ENCODE measurements at regions not wholly inside any gene's neighbourhood (a gene's known extent, or its start where the extent isn't known, plus 50 kb on each side); places are given as distances from the start of the nearest gene placed in this dataset.

DNA sequence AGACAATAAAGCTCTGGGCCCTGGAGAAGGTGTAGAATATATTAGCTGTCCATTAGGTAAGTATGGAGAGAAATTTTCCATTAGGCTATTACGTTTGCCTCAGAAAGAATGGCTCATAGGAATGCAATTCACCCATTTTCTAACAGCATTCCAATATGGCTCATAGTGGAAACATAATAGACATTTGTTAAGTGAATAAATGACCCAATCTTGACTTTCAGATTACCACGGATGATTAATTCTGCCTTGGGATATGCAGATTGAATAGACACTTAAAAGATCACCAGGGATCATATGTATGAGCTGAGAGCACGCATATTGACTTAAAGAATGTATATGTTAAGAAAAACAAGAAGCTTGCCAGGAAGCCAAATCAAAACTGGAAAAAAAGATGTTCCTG lies 209.1 kb upstream of the CDYL start:
- no peaks in the 10 kb centered on the region for H3K36me3 ChIP-seq (ENCODE audit: insufficient read depth, low read length)
- no peak overlapping the region for H2AFZ ChIP-seq (ENCODE audit: low read depth, low read length)
- H3K9ac ChIP-seq (ENCODE audit: low read length) = no peak overlapping the region
- H3K4me3 ChIP-seq (ENCODE audit: low read length) = no peak overlapping the region
- H3K27ac ChIP-seq (ENCODE audit: low read length) = no peak overlapping the region
- H3K9me3 ChIP-seq (ENCODE audit: low read length) = no peaks in the 10 kb centered on the region
- H3K27me3 ChIP-seq (ENCODE audit: insufficient read depth, low read depth, low read length) = no peaks in the 10 kb centered on the region
- TF ChIP-seq RAD21 (conservative IDR thresholded peaks at IDR 0.05) (no peak), EP300 (conservative IDR thresholded peaks at IDR 0.05; ENCODE audit: poor library complexity, severe bottlenecking) (no peak), EZH2 (IDR thresholded peaks at IDR 0.05; ENCODE audit: borderline replicate concordance, insufficient read depth, low read length, poor library complexity, severe bottlenecking) (no peak), POLR2AphosphoS5 (IDR thresholded peaks at IDR 0.05) (no peak), TAF1 (IDR thresholded peaks at IDR 0.05; ENCODE audit: low read depth) (no peak), SMC3 (conservative IDR thresholded peaks at IDR 0.05; ENCODE audit: poor library complexity) (no peak)
- TF ChIP-seq, protein P1, sequence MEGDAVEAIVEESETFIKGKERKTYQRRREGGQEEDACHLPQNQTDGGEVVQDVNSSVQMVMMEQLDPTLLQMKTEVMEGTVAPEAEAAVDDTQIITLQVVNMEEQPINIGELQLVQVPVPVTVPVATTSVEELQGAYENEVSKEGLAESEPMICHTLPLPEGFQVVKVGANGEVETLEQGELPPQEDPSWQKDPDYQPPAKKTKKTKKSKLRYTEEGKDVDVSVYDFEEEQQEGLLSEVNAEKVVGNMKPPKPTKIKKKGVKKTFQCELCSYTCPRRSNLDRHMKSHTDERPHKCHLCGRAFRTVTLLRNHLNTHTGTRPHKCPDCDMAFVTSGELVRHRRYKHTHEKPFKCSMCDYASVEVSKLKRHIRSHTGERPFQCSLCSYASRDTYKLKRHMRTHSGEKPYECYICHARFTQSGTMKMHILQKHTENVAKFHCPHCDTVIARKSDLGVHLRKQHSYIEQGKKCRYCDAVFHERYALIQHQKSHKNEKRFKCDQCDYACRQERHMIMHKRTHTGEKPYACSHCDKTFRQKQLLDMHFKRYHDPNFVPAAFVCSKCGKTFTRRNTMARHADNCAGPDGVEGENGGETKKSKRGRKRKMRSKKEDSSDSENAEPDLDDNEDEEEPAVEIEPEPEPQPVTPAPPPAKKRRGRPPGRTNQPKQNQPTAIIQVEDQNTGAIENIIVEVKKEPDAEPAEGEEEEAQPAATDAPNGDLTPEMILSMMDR (IDR thresholded peaks at IDR 0.05; ENCODE audit: poor library complexity, severe bottlenecking) = no peak
- TF ChIP-seq, protein P2, sequence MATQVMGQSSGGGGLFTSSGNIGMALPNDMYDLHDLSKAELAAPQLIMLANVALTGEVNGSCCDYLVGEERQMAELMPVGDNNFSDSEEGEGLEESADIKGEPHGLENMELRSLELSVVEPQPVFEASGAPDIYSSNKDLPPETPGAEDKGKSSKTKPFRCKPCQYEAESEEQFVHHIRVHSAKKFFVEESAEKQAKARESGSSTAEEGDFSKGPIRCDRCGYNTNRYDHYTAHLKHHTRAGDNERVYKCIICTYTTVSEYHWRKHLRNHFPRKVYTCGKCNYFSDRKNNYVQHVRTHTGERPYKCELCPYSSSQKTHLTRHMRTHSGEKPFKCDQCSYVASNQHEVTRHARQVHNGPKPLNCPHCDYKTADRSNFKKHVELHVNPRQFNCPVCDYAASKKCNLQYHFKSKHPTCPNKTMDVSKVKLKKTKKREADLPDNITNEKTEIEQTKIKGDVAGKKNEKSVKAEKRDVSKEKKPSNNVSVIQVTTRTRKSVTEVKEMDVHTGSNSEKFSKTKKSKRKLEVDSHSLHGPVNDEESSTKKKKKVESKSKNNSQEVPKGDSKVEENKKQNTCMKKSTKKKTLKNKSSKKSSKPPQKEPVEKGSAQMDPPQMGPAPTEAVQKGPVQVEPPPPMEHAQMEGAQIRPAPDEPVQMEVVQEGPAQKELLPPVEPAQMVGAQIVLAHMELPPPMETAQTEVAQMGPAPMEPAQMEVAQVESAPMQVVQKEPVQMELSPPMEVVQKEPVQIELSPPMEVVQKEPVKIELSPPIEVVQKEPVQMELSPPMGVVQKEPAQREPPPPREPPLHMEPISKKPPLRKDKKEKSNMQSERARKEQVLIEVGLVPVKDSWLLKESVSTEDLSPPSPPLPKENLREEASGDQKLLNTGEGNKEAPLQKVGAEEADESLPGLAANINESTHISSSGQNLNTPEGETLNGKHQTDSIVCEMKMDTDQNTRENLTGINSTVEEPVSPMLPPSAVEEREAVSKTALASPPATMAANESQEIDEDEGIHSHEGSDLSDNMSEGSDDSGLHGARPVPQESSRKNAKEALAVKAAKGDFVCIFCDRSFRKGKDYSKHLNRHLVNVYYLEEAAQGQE (IDR thresholded peaks at IDR 0.05; ENCODE audit: borderline replicate concordance) = no peak
- H3K79me2 ChIP-seq (replicated peaks; ENCODE audit: insufficient read depth, low read length) = no peaks in the 10 kb centered on the region
- H3F3A ChIP-seq (ENCODE audit: insufficient read depth, low read length, poor library complexity, severe bottlenecking) = no peaks in the 10 kb centered on the region
- no peak overlapping the region for H3K4me2 ChIP-seq (ENCODE audit: low read length)
- no peaks in the 10 kb centered on the region for H4K20me1 ChIP-seq (ENCODE audit: insufficient read depth)
- no peaks in the 10 kb centered on the region for H3K9me2 ChIP-seq (ENCODE audit: insufficient read depth, low read length)

DNA sequence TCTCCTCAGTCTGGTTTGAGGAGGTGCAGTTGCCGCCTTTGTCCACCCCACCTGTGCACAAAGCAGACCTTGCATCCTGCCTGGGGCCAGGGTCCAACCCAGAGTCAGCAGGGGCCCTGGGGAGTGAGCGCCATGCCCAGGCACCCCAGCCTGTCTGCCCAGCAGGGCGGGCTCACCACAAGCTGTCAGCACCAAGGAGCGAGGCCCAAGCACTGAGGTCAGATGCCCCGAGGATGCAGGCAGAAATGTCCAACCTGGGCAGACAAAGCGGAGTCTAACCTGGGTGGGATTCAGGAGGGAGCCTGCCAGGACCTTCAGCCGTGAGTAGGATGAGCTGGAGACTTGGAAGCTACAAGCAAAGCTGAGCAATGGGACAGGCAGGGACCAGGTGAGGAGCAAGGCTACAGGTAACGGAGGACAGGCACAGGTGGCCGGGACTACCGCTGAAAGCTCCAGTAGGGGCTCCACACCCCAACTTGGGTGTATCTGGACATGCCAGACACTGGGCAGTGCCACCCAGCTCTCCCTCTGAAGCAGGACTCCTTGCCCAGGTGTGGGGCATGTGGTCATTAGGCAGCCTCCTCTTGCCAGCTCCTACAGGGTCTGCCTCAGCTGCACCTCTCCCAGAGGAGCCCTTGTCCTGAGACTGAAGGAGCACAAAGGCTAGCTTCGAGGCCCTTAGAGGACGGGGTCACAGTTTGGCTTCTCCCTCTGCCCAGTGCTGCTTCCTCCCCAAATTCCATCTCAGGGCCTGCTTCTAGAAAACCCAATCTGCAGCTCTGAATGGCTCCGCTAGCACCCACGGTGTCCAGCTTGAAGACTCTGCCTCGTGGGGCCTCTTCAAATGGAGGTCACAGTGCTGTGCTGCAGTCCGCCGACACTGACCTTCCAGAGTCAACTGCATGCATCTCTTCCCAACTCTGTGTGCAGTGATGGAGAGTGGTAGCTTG lies 210.6 kb upstream of the CDYL start:
- H3K4me2 ChIP-seq (ENCODE audit: low read length) = no peak overlapping the region
- no peaks in the 10 kb centered on the region for H3K9me3 ChIP-seq (ENCODE audit: low read length)
- H3F3A ChIP-seq (ENCODE audit: insufficient read depth, low read length, poor library complexity, severe bottlenecking) = no peaks in the 10 kb centered on the region
- H4K20me1 ChIP-seq (ENCODE audit: insufficient read depth) = no peaks in the 10 kb centered on the region
- H3K4me3 ChIP-seq (ENCODE audit: low read length) = no peak overlapping the region
- H3K79me2 ChIP-seq (replicated peaks; ENCODE audit: insufficient read depth, low read length) = no peaks in the 10 kb centered on the region
- H3K36me3 ChIP-seq (ENCODE audit: insufficient read depth, low read length) = no peaks in the 10 kb centered on the region
- H3K9me2 ChIP-seq (ENCODE audit: insufficient read depth, low read length) = no peaks in the 10 kb centered on the region
- H3K27me3 ChIP-seq (ENCODE audit: insufficient read depth, low read depth, low read length) = no peaks in the 10 kb centered on the region
- no peak overlapping the region for H3K27ac ChIP-seq (ENCODE audit: low read length)
- H2AFZ ChIP-seq (ENCODE audit: low read depth, low read length) = no peak overlapping the region
- H3K9ac ChIP-seq (ENCODE audit: low read length) = no peak overlapping the region
- TF ChIP-seq, protein P2 (IDR thresholded peaks at IDR 0.05; ENCODE audit: borderline replicate concordance) = no peak
- TF ChIP-seq TAF1 (IDR thresholded peaks at IDR 0.05; ENCODE audit: low read depth) = no peak
- TF ChIP-seq EZH2 (IDR thresholded peaks at IDR 0.05; ENCODE audit: borderline replicate concordance, insufficient read depth, low read length, poor library complexity, severe bottlenecking) = no peak
- no peak for TF ChIP-seq EP300 (conservative IDR thresholded peaks at IDR 0.05; ENCODE audit: poor library complexity, severe bottlenecking)
- TF ChIP-seq MXI1 (conservative IDR thresholded peaks at IDR 0.05; ENCODE audit: poor library complexity, severe bottlenecking) = no peak
- TF ChIP-seq, protein P1 (IDR thresholded peaks at IDR 0.05; ENCODE audit: poor library complexity, severe bottlenecking) = no peak
- TF ChIP-seq RAD21 (conservative IDR thresholded peaks at IDR 0.05) = no peak
- no peak for TF ChIP-seq POLR2AphosphoS5 (IDR thresholded peaks at IDR 0.05)
- TF ChIP-seq SMC3 (conservative IDR thresholded peaks at IDR 0.05; ENCODE audit: poor library complexity) = no peak
